IMR-90 (cell line): ENCODE measurements at regions not wholly inside any gene's neighbourhood (a gene's known extent, or its start where the extent isn't known, plus 50 kb on each side); places are given as distances from the start of the nearest gene placed in this dataset.

ENCODE experiments used
- BHLHE40 ChIP-seq: fragments of 150-350 bp; IDR thresholded peaks from 2 replicates; pipeline ENCODE4 v1.6.1; 2016; ENCODE audit warnings: mild to moderate bottlenecking, low read depth, low read length
- CEBPB ChIP-seq: IDR thresholded peaks from 2 replicates; pipeline ENCODE4 v1.6.1; 2012; ENCODE audit warnings: low read depth, low read length, improper control_type of control experiment
- CTCF ChIP-seq: conservative IDR thresholded peaks from 2 replicates; pipeline ENCODE4 v1.5.1; 2012; ENCODE audit warnings: mild to moderate bottlenecking, low read depth, low read length, improper control_type of control experiment
- MAFK ChIP-seq: IDR thresholded peaks from 2 replicates; pipeline ENCODE4 v1.6.1; 2012; ENCODE audit warnings: low read depth, low read length, improper control_type of control experiment
- MXI1 ChIP-seq: IDR thresholded peaks from 2 replicates; pipeline ENCODE4 v1.6.1; 2012; ENCODE audit warnings: low read depth, mild to moderate bottlenecking, low read length, moderate library complexity, borderline replicate concordance
- NFE2L2 ChIP-seq: fragments of 150-350 bp; IDR thresholded peaks from 2 replicates; pipeline ENCODE4 v1.6.1; 2016; ENCODE audit warnings: low read depth, mild to moderate bottlenecking, low read length
- POLR2A ChIP-seq: IDR thresholded peaks from 2 replicates; pipeline ENCODE4 v1.6.1; 2012; ENCODE audit warnings: mild to moderate bottlenecking, low read depth, low read length
- RAD21 ChIP-seq: IDR thresholded peaks from 2 replicates; pipeline ENCODE4 v1.6.1; 2012; ENCODE audit warnings: low read length, improper control_type of control experiment
- RCOR1 ChIP-seq: IDR thresholded peaks from 2 replicates; pipeline ENCODE4 v1.6.1; 2012; ENCODE audit warnings: mild to moderate bottlenecking, low read length, improper control_type of control experiment; ENCODE audit not compliant: insufficient replicate concordance
- RFX5 ChIP-seq: IDR thresholded peaks from 2 replicates; pipeline ENCODE4 v1.8.0; 2012; ENCODE audit warnings: low read depth, mild to moderate bottlenecking, low read length, moderate library complexity
- SMC3 ChIP-seq: fragments of 150-350 bp; IDR thresholded peaks from 2 replicates; pipeline ENCODE4 v1.6.1; 2016; ENCODE audit warnings: low read depth, mild to moderate bottlenecking, antibody characterized with exemption, low read length, moderate library complexity

DNA sequence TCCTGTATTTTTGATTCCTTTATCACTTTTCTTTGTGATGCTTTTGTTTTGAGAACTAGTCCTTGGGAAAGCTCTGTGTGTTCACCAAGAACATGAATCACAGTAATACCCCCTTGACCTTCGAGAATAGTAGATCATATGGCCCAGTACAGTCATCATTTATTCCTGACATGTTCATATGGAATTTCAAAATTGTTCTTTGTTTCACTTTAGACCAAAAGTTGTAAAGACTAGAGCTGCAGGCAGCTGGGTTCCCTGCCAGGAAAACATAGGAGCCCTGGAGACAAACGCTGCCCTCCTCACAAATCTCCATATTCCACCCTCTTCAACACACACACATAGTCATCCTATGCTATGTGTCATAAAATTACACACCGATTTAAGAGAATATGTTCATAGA is 621.2 kb upstream of the EYS start:
- TF ChIP-seq RFX5 (no peak), NFE2L2 (no peak), CTCF (no peak), RAD21 (no peak), MAFK (no peak), POLR2A (no peak), RCOR1 (no peak), SMC3 (no peak), BHLHE40 (no peak), MXI1 (no peak), CEBPB (no peak)
